Mesenchymal stem cell (in vitro differentiated cells and primary cell): ENCODE measurements at regions not wholly inside any gene's neighbourhood (a gene's known extent, or its start where the extent isn't known, plus 50 kb on each side); places are given as distances from the start of the nearest gene placed in this dataset.
"Not testable (repeated sequence)": the region's sequence is repeated elsewhere in the genome, so short reads cannot be mapped to it uniquely, and the experiment has no call there.

ENCODE experiments used
- DNase-seq: peaks from one replicate; pipeline ENCODE4 v3.0.0-alpha.2; 2013
- H2AFZ ChIP-seq: one replicate; pipeline ENCODE4 v1.6.1; 2013; ENCODE audit warnings: low read depth, mild to moderate bottlenecking, control low read depth, inconsistent platforms, low read length, moderate library complexity
- H2AK5ac ChIP-seq: 2 replicates; pipeline ENCODE4 v1.6.1; 2013; ENCODE audit warnings: low read length, moderate library complexity, mild to moderate bottlenecking, inconsistent platforms; ENCODE audit not compliant: severe bottlenecking
- H2BK120ac ChIP-seq: one replicate; pipeline ENCODE4 v1.6.1; 2013; ENCODE audit warnings: low read depth, mild to moderate bottlenecking, inconsistent platforms, low read length, moderate library complexity
- H2BK12ac ChIP-seq, 2 experiments: one replicate each; pipeline ENCODE4 v1.6.1; 2013; ENCODE audit warnings: inconsistent platforms in 2 of 2, low read length in 2 of 2, mild to moderate bottlenecking in 2 of 2, moderate library complexity in 2 of 2, control low read depth in 1 of 2
- H2BK15ac ChIP-seq: one replicate; pipeline ENCODE4 v1.6.1; 2013; ENCODE audit warnings: mild to moderate bottlenecking, low read depth, inconsistent platforms; ENCODE audit not compliant: poor library complexity, severe bottlenecking
- H2BK5ac ChIP-seq: 2 replicates; pipeline ENCODE4 v1.6.1; 2013; ENCODE audit warnings: low read depth, mild to moderate bottlenecking, low read length, control low read depth, inconsistent platforms; ENCODE audit not compliant: poor library complexity, severe bottlenecking
- H3K14ac ChIP-seq, 2 experiments: one replicate each; pipeline ENCODE4 v1.6.1; 2013; ENCODE audit warnings: inconsistent platforms in 2 of 2, low read length in 2 of 2, control low read depth in 1 of 2, mild to moderate bottlenecking in 1 of 2, moderate library complexity in 1 of 2
- H3K18ac ChIP-seq, 2 experiments: one replicate each; pipeline ENCODE4 v1.6.1; 2013; ENCODE audit warnings: inconsistent platforms in 2 of 2, low read length in 2 of 2, control low read depth in 1 of 2, low read depth in 1 of 2, mild to moderate bottlenecking in 1 of 2
- H3K23ac ChIP-seq, 2 experiments: one replicate each; pipeline ENCODE4 v1.6.1; 2013; ENCODE audit warnings: inconsistent platforms in 2 of 2, low read length in 2 of 2, mild to moderate bottlenecking in 2 of 2, moderate library complexity in 2 of 2, control low read depth in 1 of 2
- H3K27ac ChIP-seq: 2 replicates; pipeline ENCODE4 v1.5.1; 2013; ENCODE audit warnings: mild to moderate bottlenecking, moderate library complexity, low read length, control low read depth, inconsistent platforms; ENCODE audit not compliant: poor library complexity, severe bottlenecking
- H3K27me3 ChIP-seq, 2 experiments: 2 replicates each; pipeline versions ENCODE4 v1.6.1 to v1.7.0; 2013; ENCODE audit warnings: low read length in 2 of 2, mild to moderate bottlenecking in 2 of 2, moderate library complexity in 2 of 2, control low read depth in 1 of 2, inconsistent platforms in 1 of 2; ENCODE audit not compliant: control insufficient read depth in 1 of 2, insufficient read depth in 1 of 2
- H3K36me3 ChIP-seq, 2 experiments: 2 replicates each; pipeline versions ENCODE4 v1.6.1 to v1.7.0; 2013; ENCODE audit warnings: low read length in 2 of 2, control low read depth in 1 of 2, inconsistent platforms in 1 of 2, low read depth in 1 of 2, mild to moderate bottlenecking in 1 of 2; ENCODE audit not compliant: insufficient read depth in 2 of 2, control insufficient read depth in 1 of 2
- H3K4ac ChIP-seq, 2 experiments: one replicate each; pipeline ENCODE4 v1.6.1; 2013; ENCODE audit warnings: inconsistent platforms in 2 of 2, low read length in 2 of 2, mild to moderate bottlenecking in 2 of 2, moderate library complexity in 2 of 2, control low read depth in 1 of 2, low read depth in 1 of 2
- H3K4me1 ChIP-seq: 2 replicates; pipeline ENCODE4 v1.6.1; 2013; ENCODE audit warnings: low read depth, low read length, control low read depth; ENCODE audit not compliant: control insufficient read depth, insufficient read depth
- H3K4me2 ChIP-seq: 2 replicates; pipeline ENCODE4 v1.6.1; 2013; ENCODE audit warnings: low read length, mild to moderate bottlenecking, inconsistent platforms; ENCODE audit not compliant: poor library complexity, severe bottlenecking
- H3K4me3 ChIP-seq, 2 experiments: 2 replicates each; pipeline versions ENCODE4 v1.5.1 to v1.7.0; 2013; ENCODE audit warnings: low read length in 2 of 2, mild to moderate bottlenecking in 2 of 2, control low read depth in 1 of 2, low read depth in 1 of 2; ENCODE audit not compliant: insufficient read depth in 1 of 2
- H3K79me1 ChIP-seq: replicated peaks from 2 replicates; pipeline ENCODE4 v1.6.1; 2013; ENCODE audit warnings: mild to moderate bottlenecking, control low read depth, low read length, inconsistent platforms; ENCODE audit not compliant: poor library complexity, severe bottlenecking
- H3K9ac ChIP-seq: 2 replicates; pipeline ENCODE4 v1.7.0; 2013; ENCODE audit warnings: mild to moderate bottlenecking, low read length, moderate library complexity
- H3K9me3 ChIP-seq: 2 replicates; pipeline ENCODE4 v1.7.0; 2013; ENCODE audit warnings: mild to moderate bottlenecking, low read length; ENCODE audit not compliant: control insufficient read depth
- H4K8ac ChIP-seq: one replicate; pipeline ENCODE4 v1.6.1; 2013; ENCODE audit warnings: inconsistent platforms, mild to moderate bottlenecking, low read length, moderate library complexity
- H4K91ac ChIP-seq: one replicate; pipeline ENCODE4 v1.6.1; 2013; ENCODE audit warnings: mild to moderate bottlenecking, low read length, inconsistent platforms
- WGBS: methylation state at CpG from one replicate; pipeline ENCODE4 v1.1.7; 2013; ENCODE audit warnings: mixed read lengths; 5-methylcytosine and 5-hydroxymethylcytosine counted together

GRCh38 chr4:184918799-184919198, 93.0 kb upstream of the ACSL1 start:
- H3K9me3 ChIP-seq, H3K4me1 ChIP-seq, H3K18ac ChIP-seq, H3K79me1 ChIP-seq, H2BK15ac ChIP-seq, H2BK5ac ChIP-seq, H3K27ac ChIP-seq, DNase-seq, H3K9ac ChIP-seq, H2AFZ ChIP-seq, H2AK5ac ChIP-seq, H4K8ac ChIP-seq, H3K23ac ChIP-seq, H3K4me2 ChIP-seq, H3K4me3 ChIP-seq, H3K27me3 ChIP-seq, H3K36me3 ChIP-seq, H4K91ac ChIP-seq, H3K4ac ChIP-seq, H3K14ac ChIP-seq, H2BK120ac ChIP-seq, H2BK12ac ChIP-seq: not testable (repeated sequence)
- whole genome bisulfite sequencing: 85% methylated on average over 2 of the region's 3 CpGs

- DNase-seq: no peak
- no peak overlapping the region for H3K4me3 ChIP-seq
- no peak overlapping the region for H3K18ac ChIP-seq
- H2AFZ ChIP-seq: no peak overlapping the region
- WGBS: 86% methylated on average over 4 of the region's 4 CpGs
- H2AK5ac ChIP-seq: no peak overlapping the region
- H3K27me3 ChIP-seq: no peaks in the 10 kb centered on the region
- no peak overlapping the region for H3K14ac ChIP-seq
- no peak overlapping the region for H2BK12ac ChIP-seq
- H3K36me3 ChIP-seq: no peaks in the 10 kb centered on the region
- no peak overlapping the region for H3K4ac ChIP-seq
- peaks cover 9% of the 10 kb centered on the region for H3K9me3 ChIP-seq
- H3K9ac ChIP-seq: no peak overlapping the region
- no peaks in the 10 kb centered on the region for H3K4me1 ChIP-seq
- no peak overlapping the region for H2BK5ac ChIP-seq
- H4K91ac ChIP-seq: no peak overlapping the region
- H2BK120ac ChIP-seq: no peak overlapping the region
- H3K27ac ChIP-seq: no peak overlapping the region
- no peak overlapping the region for H3K4me2 ChIP-seq
- H3K23ac ChIP-seq: no peak overlapping the region
- H2BK15ac ChIP-seq: no peak overlapping the region
- H3K79me1 ChIP-seq: no peaks in the 10 kb centered on the region
- H4K8ac ChIP-seq: no peak overlapping the region
These were observed 95.7 kb upstream of the ACSL1 start for GRCh38 chr4:184921456-184921855.

- Histone ChIP-seq H2BK12ac (no peak overlapping the region), H2BK15ac (no peak overlapping the region), H3K36me3 (no peaks in the 10 kb centered on the region), H3K4me2 (no peak overlapping the region), H3K14ac (no peak overlapping the region), H3K9me3 (peaks cover 9% of the 10 kb centered on the region), H4K91ac (no peak overlapping the region), H3K23ac (no peak overlapping the region), H2BK120ac (no peak overlapping the region), H2BK5ac (no peak overlapping the region), H3K4me3 (no peak overlapping the region), H3K79me1 (no peaks in the 10 kb centered on the region), H3K18ac (no peak overlapping the region), H4K8ac (no peak overlapping the region), H3K27ac (no peak overlapping the region), H3K4ac (no peak overlapping the region), H3K4me1 (no peaks in the 10 kb centered on the region), H3K27me3 (no peaks in the 10 kb centered on the region), H3K9ac (no peak overlapping the region), H2AFZ (no peak overlapping the region), H2AK5ac (no peak overlapping the region)
- WGBS: 83% methylated on average over 3 of the region's 3 CpGs
- no peak for DNase-seq
These were observed 96.0 kb upstream of the HELT start for GRCh38 chr4:184922301-184922700.

- Histone ChIP-seq H3K14ac (no peak overlapping the region), H3K18ac (no peak overlapping the region), H3K36me3 (no peaks in the 10 kb centered on the region), H2BK120ac (no peak overlapping the region), H3K4ac (no peak overlapping the region), H3K9me3 (peaks cover 9% of the 10 kb centered on the region), H3K27ac (no peak overlapping the region), H2AFZ (no peak overlapping the region), H4K91ac (no peak overlapping the region), H3K4me1 (no peaks in the 10 kb centered on the region), H3K9ac (no peak overlapping the region), H3K4me3 (no peak overlapping the region), H3K27me3 (no peaks in the 10 kb centered on the region), H2AK5ac (no peak overlapping the region), H2BK15ac (no peak overlapping the region), H4K8ac (no peak overlapping the region), H2BK5ac (no peak overlapping the region), H2BK12ac (no peak overlapping the region), H3K79me1 (no peaks in the 10 kb centered on the region), H3K23ac (no peak overlapping the region), H3K4me2 (no peak overlapping the region)
- WGBS: 45% methylated on average over 1 of the region's 2 CpGs
- DNase-seq: no peak
These were observed 93.8 kb upstream of the HELT start for GRCh38 chr4:184924516-184924915.
